ENCODE measurements at regions not wholly inside any gene's neighbourhood (a gene's known extent, or its start where the extent isn't known, plus 50 kb on each side); places are given as distances from the start of the nearest gene placed in this dataset.

DNA sequence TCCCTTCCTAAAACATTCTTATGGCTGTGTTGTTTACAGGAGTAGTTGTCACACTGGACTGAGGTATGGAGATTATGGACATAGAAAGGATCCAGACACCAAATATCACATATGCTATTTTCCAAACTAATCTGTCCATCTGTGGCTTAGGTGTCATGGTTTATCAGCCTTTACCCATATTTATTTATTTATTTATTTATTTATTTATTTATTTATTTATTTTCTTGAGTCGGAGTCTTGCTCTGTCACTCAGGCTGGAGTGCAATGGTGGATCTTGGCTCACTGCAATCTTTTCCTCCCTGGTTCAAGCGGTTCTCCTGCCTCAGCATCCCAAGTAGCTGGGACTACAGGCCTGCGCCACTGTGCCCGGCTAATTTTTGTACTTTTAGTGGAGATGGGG, 1103.1 kb downstream of the MAT2B start:
- no peak for DNase-seq (ENCODE audit: low spot score)

DNA sequence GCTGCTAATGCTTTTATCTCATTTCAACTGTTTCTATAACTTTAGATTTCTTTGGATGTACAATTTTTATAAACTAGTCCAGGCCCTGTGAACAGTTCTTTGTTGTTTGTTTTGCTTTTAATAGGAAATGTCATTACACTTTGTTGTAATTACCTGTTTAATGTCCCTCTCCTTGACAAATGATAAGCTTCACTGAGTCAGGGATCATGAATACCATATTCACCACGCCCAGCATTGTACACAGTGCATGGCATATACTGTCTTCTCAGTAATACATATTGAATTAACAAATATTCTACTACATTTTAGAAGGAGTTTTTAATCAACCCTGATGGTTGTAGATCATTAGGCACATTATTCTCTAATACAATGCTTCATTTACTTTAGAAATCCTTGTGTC, 1105.0 kb downstream of the MAT2B start:
- no peak for DNase-seq (ENCODE audit: low spot score)

- no peak for DNase-seq (ENCODE audit: low spot score)
These were observed 1109.3 kb downstream of the MAT2B start for GRCh38 chr5:164614707-164615106.

- DNase-seq (ENCODE audit: low spot score), result no peak
These were observed 1111.9 kb downstream of the MAT2B start for GRCh38 chr5:164617290-164617689.

- DNase-seq (ENCODE audit: low spot score), result no peak
These were observed 1121.6 kb downstream of the MAT2B start for GRCh38 chr5:164627021-164627420.

GRCh38 chr5:164636456-164636855, 1131.0 kb downstream of the MAT2B start:
- no peak for DNase-seq (ENCODE audit: low spot score)

GRCh38 chr5:164637931-164638521, 1132.6 kb downstream of the MAT2B start:
- DNase-seq (ENCODE audit: low spot score), result no peak

DNA sequence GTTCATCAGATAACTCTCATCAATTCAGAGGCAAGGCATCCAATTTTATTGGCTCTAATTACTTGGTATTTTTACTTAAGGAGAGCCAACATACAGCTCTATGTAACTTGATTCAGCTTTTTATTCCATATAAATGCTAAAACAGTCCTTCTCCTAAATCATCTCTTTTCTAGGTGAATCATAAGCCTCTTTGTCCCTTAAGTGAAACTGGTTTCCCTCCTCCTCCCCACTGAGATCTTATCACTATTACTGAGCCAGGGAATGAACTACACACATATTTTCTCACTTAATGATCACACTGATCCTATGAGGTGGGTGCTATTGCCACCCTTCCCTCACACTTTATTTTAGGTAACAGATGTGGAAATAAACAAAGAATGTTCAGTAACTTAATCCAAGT, 1143.8 kb downstream of the MAT2B start:
- DNase-seq (ENCODE audit: low spot score), result no peak

DNA sequence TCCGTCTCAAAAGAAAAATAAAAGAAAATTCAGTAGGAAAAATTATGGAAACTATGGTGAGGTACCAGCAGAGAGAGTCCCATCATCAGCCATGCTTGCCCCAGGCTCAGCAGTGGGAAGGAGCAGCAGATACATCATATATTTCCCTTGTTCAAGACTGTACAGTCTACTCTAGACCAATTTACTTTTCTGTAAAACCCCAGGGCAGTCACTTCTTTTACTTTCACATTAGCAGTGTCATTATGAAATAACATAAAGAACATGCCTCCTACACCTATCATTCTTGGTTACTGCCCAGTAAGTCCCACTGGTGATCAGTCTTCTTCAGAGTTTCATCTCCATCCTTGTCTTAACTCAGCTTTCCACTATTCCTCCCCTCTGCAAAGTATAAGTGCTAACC, 1145.0 kb downstream of the MAT2B start:
- no peak for DNase-seq (ENCODE audit: low spot score)

DNA sequence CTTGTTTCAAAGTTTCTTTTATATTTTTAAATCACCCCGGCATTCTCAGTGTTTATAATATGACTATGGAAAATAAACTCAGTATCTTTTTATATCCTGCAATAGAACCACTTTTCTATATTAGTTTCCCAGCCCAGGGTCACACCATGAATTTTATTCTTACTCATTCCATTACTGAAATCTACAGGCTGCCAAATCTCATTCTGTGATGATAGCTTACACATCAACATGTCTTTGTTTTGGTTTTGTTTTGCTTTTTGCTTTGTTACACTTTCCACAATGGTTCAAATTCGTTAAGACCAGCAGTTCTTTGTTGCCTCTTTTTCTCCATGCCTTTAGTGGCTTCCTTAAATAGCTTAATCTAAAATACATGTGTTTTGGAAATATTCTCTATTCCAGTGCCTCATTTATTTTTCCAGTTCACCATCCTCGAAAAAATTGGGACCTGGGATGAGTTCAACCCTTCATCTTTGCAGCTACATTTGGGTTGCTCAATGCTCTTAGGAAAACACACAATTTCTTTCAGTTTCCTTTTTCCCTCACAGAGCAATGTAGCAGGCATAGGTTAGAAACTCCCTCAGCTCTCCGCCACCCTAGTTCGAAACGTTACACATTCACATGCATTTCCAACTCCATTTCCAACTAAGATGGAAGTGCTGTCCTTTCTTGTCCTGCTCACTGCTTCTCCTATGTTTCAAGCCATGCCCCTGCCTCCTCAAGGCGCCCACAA, 1146.3 kb downstream of the MAT2B start:
- DNase-seq (ENCODE audit: low spot score), result no peak

DNA sequence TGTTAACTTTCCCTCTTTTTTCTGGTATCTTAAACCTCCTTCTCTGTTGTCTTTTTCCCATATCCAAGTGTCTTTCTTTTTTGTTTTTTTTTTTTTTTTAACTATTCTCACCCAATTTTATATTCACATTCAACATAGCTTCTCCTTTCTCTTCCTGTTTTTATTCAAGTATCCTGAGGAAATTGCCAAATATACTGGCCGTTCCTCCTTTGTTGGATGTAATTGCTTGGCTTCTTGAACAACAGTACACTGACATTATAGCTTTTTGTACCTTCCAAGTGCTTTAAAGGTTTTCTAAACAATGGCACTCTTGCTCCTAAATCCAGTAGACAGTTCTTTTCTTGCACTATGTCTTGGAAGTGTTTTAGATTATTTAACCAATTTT, 1146.8 kb downstream of the MAT2B start:
- no peak for DNase-seq (ENCODE audit: low spot score)

DNA sequence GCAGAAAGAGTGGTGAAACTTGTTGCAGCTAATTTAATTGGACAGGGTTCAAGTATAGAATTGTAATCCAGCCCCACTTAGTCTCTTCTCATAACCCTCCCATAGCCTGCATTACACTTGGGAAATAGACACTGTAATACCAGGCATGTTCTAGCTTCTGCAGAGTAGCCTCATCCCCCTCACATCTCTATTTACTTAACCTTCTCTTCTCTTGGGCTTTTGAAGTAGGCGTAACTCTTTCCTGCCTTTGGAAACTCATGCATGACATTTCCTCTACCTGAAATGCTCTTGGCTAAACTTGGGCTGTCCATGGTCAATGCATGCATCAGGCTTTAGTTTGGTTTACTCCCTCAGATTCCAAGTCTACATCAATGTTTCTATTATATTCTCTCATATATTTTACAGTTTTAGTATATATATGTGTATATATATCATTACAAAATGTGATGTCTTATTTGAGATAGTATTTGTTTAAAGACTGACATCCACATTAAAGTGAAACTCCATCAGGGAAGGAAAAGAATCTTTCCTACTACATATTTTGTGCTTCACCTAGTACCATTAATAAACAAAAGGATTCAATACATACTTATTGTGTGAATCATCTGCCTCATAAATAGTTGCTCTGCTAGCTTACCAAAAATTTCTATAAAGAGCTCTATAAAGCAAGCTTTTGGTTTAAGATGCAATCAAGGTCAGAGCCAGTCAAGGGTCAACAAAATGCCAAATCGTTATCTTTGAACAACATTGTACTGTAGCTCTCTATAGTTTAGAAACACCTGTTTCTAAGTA, 1158.0 kb downstream of the MAT2B start:
- DNase-seq (ENCODE audit: low spot score), result no peak

DNA sequence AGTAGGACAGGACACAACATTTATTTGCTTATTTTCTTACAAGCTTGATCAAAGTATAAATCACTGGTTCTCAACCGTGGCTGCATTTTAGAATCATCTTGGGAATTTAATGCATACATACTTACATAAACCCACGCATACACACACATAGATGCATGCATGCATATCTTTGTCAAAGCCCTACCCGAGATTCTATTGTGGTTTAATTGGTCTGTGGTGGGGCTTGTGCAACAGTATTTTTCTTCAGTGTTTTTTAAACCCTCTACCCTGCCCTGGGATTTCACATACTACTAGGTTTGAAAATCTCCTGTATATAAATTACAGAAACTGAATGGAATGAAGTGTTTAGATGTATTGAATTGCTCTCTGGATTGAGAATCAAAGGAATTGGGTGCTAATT, 1166.2 kb downstream of the MAT2B start:
- DNase-seq (ENCODE audit: low spot score), result no peak

DNA sequence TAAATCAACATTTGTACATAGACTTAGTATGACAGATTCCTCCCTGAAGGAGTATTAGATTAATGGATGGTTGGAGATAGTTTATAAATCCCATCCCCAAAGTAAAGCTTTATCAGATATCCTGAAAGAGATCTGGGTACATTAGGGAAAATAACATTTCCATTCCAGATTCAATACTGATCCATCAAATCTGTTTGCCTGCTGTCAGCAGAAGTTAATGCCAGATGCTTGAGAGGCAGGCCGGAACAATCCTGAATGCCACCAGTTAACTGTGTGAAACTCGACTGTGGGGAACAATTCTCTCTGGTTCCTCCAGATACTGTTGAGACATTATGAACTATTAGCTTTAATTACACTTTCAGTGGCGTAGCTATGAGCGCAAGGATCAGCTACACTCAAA, 1166.8 kb downstream of the MAT2B start:
- no peak for DNase-seq (ENCODE audit: low spot score)

DNA sequence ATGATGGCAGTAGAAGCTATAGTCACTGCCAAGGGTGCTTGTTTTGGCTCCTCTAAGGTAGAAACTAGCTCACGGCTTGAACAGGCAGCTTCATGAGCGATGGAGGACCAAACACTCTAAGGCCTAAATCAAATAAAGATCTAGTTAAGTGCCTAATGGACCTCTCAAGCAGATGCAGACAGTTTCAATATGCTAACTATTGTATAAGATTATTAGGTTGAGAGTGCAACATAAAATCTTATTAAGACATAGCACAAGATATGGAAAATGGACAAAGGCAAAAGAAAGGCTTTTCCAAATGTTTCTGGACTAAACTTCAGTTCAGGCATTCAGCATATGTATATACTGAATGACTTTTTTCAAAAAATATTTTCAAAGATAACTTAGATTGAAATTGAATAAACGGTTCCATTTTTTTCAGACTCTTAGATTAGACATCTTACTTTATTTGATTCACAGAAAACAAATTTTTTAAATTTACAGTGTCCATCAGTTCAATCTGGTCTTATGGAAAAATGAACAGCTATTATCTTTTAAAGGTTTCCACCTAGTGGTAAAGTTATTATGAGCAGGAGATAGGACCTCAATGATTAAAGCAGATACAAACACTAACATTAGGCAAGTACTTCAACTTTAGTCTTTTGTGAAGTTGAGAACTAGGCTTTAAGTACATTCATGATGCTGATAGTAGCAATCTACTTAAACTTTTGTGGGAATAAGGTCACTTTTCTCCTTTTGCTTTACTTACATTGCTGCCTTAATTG, 1167.7 kb downstream of the MAT2B start:
- peak; percentile 16 for DNase-seq (ENCODE audit: low spot score)

GRCh38 chr5:164679461-164679860, 1174.0 kb downstream of the MAT2B start:
- no peak for DNase-seq (ENCODE audit: low spot score)

- DNase-seq (ENCODE audit: low spot score), result no peak
These were observed 1174.8 kb downstream of the MAT2B start for GRCh38 chr5:164680216-164680615.

DNA sequence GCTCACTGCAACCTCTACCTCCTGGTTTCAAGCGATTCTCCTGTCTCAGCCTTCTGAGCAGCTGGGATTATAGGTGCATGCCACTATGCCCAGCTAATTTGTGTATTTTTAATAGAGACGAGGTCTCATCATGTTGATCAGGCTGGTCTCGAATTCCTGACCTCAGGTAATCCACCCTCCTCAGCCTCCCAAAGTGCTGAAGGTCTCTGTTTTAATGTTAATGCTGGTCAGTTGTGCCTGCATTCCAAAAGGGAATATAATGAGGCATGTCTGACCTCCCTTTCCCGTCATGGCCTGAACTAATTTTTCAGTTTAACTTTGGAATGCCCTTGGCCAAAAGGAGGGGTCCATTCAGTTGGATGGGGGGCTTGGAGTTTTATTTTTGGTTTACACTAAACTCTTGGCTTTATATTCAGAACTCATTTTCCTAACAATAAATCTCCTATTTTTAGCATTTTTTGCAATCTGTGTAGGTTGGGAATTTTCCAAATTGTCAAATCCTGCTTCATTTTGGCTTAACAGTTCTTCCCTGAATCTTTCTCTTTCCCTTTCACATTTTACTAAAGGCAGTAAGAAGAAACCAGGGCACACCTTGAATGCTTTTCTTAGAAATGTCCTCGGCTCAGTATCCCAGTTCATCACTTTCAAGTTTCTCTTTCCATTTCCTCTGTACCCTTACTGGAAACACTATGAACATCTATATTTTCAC, 1175.5 kb downstream of the MAT2B start:
- DNase-seq (ENCODE audit: low spot score), result no peak

GRCh38 chr5:164687391-164687790, 1182.0 kb downstream of the MAT2B start:
- no peak for DNase-seq (ENCODE audit: low spot score)

- DNase-seq (ENCODE audit: low spot score), result no peak
These were observed 1183.0 kb downstream of the MAT2B start for GRCh38 chr5:164688437-164688836.

DNA sequence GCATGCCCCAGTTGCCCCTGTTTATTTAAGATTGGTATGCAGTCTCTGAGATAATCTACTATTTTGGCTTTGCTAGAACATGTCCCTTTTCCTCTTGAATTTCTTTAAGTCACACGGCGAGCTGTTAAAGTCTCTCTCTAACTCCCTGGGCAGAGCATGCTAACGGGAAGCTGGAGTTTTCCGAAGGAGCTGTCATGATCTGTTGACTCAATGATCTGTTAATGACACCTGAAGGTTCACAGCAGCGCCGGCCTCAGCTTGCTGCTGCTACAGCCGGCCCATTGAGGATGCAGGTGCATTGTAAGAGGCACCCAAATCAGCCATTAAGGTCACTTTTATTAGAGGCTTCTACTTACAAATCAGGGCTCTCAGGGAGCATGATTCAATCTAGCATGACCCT, 1203.4 kb downstream of the MAT2B start:
- DNase-seq (ENCODE audit: low spot score), result no peak

GRCh38 chr5:164713682-164714081, 1208.3 kb downstream of the MAT2B start:
- no peak for DNase-seq (ENCODE audit: low spot score)

Data from COLO829 (cell line).